ENCODE measurements at regions not wholly inside any gene's neighbourhood (a gene's known extent, or its start where the extent isn't known, plus 50 kb on each side); places are given as distances from the start of the nearest gene placed in this dataset.

DNA sequence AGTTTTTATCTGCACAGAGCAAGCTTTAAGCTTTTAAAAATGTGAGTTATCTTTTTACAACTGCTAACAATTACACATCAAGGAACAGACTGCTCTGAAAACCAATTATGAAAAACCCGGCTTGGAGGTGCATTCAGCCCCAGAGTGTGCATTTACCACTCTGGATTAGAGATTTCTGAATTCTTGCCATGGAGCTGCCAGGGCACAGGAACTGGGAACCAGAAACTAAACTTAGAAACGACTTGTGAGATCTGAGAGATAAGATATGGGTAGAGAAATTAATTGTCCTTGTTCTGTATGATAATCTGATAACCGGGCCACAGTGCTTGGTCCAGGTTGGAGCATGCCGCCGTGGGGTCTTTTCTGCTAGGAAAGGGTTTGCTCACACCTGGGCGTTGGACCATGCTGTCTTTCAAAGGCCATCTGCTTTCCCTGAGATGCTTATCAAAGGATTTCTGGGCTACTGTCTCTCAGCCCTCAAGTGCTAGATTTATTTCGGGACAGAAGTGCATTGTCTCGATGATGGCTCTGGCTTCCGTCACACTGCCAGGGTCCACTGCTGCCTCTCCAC, 210.0 kb downstream of the MAF start:
- Histone ChIP-seq H3K27me3 (ENCODE audit: control insufficient read depth in 2 of 2, insufficient read depth in 2 of 2, low read length in 2 of 2) (peaks cover 6 to 15% of the 10 kb centered on the region in 2 experiments; a peak in 3 of 5 replicates), H3K4me2 (ENCODE audit: insufficient read depth, low read length) (no peak overlapping the region), H3K4me1 (replicated peaks in 1 of 2; ENCODE audit: control insufficient read depth in 2 of 2, insufficient read depth in 2 of 2, low read length in 2 of 2) (no peaks in the 10 kb centered on the region), H3K27ac (ENCODE audit: extremely low read depth, low read depth, low read length) (no peak overlapping the region), H3K9ac (ENCODE audit: insufficient read depth in 1 of 2, low read depth in 2 of 2, low read length in 2 of 2) (no peak overlapping the region), H3K9me1 (ENCODE audit: control insufficient read depth, insufficient read depth, low read length) (no peaks in the 10 kb centered on the region), H3K4me3 (no peak overlapping the region), H4K20me1 (replicated peaks; ENCODE audit: control insufficient read depth, insufficient read depth, low read length) (no peaks in the 10 kb centered on the region), H2AFZ (ENCODE audit: low read depth, low read length) (no peak overlapping the region), H3K36me3 (ENCODE audit: control insufficient read depth, insufficient read depth, low read length) (no peaks in the 10 kb centered on the region), H3K9me3 (replicated peaks; ENCODE audit: control insufficient read depth, insufficient read depth, low read depth, low read length) (no peaks in the 10 kb centered on the region), H3K79me2 (ENCODE audit: control insufficient read depth, insufficient read depth, low read length) (no peaks in the 10 kb centered on the region)
- no TSS peak for BruUV-seq (replicated peaks)
- CTCF ChIA-PET (ENCODE audit: low intra/inter-chr PET ratio) = no interaction called here
- ATAC-seq (no peak), DNase-seq (ENCODE audit: extremely low read depth in 1 of 4, low spot score in 3 of 4) (no peak), FAIRE-seq (no peak)
- POLR2A ChIA-PET = interaction anchor here (0.5 kb wide), 1 partner anchor 112 kb away, joined by 3 read pairs; no protein-coding TSS in a partner anchor
- 2% methylated on average over 9 of the region's 9 CpGs for WGBS (ENCODE audit: insufficient coverage, low coverage, missing lambda C conversion rate)
- intact Hi-C loops (cut with micrococcal nuclease) = no loop called here
- in situ Hi-C loops (cut with MboI) = no loop called here
- TF ChIP-seq RBM17 (IDR thresholded peaks at IDR 0.05; ENCODE audit: borderline replicate concordance, low read depth, low read length) (no peak), PTBP1 (IDR thresholded peaks at IDR 0.05; ENCODE audit: low read depth, low read length) (no peak), PML (IDR thresholded peaks at IDR 0.05; ENCODE audit: low read length) (no peak), YY1 (IDR thresholded peaks at IDR 0.05; ENCODE audit: borderline replicate concordance in 1 of 3, control insufficient read depth in 1 of 3, extremely low read depth in 1 of 3, insufficient read depth in 3 of 3, insufficient read length in 1 of 3, insufficient replicate concordance in 2 of 3, low read depth in 1 of 3, low read length in 2 of 3) (no peak)
- TF ChIP-seq, protein P1, sequence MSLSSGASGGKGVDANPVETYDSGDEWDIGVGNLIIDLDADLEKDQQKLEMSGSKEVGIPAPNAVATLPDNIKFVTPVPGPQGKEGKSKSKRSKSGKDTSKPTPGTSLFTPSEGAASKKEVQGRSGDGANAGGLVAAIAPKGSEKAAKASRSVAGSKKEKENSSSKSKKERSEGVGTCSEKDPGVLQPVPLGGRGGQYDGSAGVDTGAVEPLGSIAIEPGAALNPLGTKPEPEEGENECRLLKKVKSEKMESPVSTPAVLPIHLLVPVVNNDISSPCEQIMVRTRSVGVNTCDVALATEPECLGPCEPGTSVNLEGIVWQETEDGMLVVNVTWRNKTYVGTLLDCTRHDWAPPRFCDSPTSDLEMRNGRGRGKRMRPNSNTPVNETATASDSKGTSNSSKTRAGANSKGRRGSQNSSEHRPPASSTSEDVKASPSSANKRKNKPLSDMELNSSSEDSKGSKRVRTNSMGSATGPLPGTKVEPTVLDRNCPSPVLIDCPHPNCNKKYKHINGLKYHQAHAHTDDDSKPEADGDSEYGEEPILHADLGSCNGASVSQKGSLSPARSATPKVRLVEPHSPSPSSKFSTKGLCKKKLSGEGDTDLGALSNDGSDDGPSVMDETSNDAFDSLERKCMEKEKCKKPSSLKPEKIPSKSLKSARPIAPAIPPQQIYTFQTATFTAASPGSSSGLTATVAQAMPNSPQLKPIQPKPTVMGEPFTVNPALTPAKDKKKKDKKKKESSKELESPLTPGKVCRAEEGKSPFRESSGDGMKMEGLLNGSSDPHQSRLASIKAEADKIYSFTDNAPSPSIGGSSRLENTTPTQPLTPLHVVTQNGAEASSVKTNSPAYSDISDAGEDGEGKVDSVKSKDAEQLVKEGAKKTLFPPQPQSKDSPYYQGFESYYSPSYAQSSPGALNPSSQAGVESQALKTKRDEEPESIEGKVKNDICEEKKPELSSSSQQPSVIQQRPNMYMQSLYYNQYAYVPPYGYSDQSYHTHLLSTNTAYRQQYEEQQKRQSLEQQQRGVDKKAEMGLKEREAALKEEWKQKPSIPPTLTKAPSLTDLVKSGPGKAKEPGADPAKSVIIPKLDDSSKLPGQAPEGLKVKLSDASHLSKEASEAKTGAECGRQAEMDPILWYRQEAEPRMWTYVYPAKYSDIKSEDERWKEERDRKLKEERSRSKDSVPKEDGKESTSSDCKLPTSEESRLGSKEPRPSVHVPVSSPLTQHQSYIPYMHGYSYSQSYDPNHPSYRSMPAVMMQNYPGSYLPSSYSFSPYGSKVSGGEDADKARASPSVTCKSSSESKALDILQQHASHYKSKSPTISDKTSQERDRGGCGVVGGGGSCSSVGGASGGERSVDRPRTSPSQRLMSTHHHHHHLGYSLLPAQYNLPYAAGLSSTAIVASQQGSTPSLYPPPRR (CRISPR knock-in tag; IDR thresholded peaks at IDR 0.05; ENCODE audit: borderline replicate concordance) = no peak
- TF ChIP-seq, protein P2, sequence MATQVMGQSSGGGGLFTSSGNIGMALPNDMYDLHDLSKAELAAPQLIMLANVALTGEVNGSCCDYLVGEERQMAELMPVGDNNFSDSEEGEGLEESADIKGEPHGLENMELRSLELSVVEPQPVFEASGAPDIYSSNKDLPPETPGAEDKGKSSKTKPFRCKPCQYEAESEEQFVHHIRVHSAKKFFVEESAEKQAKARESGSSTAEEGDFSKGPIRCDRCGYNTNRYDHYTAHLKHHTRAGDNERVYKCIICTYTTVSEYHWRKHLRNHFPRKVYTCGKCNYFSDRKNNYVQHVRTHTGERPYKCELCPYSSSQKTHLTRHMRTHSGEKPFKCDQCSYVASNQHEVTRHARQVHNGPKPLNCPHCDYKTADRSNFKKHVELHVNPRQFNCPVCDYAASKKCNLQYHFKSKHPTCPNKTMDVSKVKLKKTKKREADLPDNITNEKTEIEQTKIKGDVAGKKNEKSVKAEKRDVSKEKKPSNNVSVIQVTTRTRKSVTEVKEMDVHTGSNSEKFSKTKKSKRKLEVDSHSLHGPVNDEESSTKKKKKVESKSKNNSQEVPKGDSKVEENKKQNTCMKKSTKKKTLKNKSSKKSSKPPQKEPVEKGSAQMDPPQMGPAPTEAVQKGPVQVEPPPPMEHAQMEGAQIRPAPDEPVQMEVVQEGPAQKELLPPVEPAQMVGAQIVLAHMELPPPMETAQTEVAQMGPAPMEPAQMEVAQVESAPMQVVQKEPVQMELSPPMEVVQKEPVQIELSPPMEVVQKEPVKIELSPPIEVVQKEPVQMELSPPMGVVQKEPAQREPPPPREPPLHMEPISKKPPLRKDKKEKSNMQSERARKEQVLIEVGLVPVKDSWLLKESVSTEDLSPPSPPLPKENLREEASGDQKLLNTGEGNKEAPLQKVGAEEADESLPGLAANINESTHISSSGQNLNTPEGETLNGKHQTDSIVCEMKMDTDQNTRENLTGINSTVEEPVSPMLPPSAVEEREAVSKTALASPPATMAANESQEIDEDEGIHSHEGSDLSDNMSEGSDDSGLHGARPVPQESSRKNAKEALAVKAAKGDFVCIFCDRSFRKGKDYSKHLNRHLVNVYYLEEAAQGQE (IDR thresholded peaks at IDR 0.05; ENCODE audit: borderline replicate concordance) = no peak
- TF ChIP-seq, protein P2 (CRISPR knock-in tag; IDR thresholded peaks at IDR 0.05; ENCODE audit: low read depth) = no peak
- TF ChIP-seq, protein P3, sequence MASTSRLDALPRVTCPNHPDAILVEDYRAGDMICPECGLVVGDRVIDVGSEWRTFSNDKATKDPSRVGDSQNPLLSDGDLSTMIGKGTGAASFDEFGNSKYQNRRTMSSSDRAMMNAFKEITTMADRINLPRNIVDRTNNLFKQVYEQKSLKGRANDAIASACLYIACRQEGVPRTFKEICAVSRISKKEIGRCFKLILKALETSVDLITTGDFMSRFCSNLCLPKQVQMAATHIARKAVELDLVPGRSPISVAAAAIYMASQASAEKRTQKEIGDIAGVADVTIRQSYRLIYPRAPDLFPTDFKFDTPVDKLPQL (IDR thresholded peaks at IDR 0.05; ENCODE audit: extremely low read depth, insufficient read length) = no peak
